NCI-H510A (cell line): ENCODE measurements at regions not wholly inside any gene's neighbourhood (a gene's known extent, or its start where the extent isn't known, plus 50 kb on each side); places are given as distances from the start of the nearest gene placed in this dataset.

Experiments
- DNase-seq: peaks from one replicate; lab custom pipeline; 2025; lab: John Stamatoyannopoulos, UW

GRCh38 chr12:102781117-102781516 lies 135.9 kb downstream of the PAH start:
- DNase-seq, result no peak

GRCh38 chr12:102776041-102776440 lies 141.0 kb downstream of the PAH start:
- no peak for DNase-seq

GRCh38 chr12:102769323-102769916 lies 147.6 kb downstream of the PAH start:
- DNase-seq, result peak; percentile 17

GRCh38 chr12:102766961-102767360 lies 150.1 kb downstream of the PAH start:
- no peak for DNase-seq

- no peak for DNase-seq
These were observed 151.3 kb downstream of the PAH start for GRCh38 chr12:102765736-102766135.

GRCh38 chr12:102763471-102763870 lies 153.6 kb downstream of the PAH start:
- no peak for DNase-seq

GRCh38 chr12:102763061-102763460 lies 154.0 kb downstream of the PAH start:
- no peak for DNase-seq

GRCh38 chr12:102760322-102760721 lies 156.7 kb downstream of the PAH start:
- no peak for DNase-seq

- DNase-seq, result no peak
These were observed 157.6 kb downstream of the PAH start for GRCh38 chr12:102759466-102759865.

GRCh38 chr12:102757882-102758226 lies 159.2 kb downstream of the PAH start:
- DNase-seq, result no peak

GRCh38 chr12:102757154-102757881 lies 159.7 kb downstream of the PAH start:
- no peak for DNase-seq

- no peak for DNase-seq
These were observed 160.5 kb downstream of the PAH start for GRCh38 chr12:102756530-102756929.

- no peak for DNase-seq
These were observed 161.8 kb downstream of the PAH start for GRCh38 chr12:102755266-102755665.

- DNase-seq, result no peak
These were observed 163.2 kb downstream of the PAH start for GRCh38 chr12:102753802-102754201.

GRCh38 chr12:102748704-102749103 lies 168.3 kb downstream of the PAH start:
- DNase-seq, result no peak

GRCh38 chr12:102746963-102747362 lies 170.1 kb downstream of the PAH start:
- DNase-seq, result no peak

GRCh38 chr12:102745971-102746600 lies 171.0 kb downstream of the PAH start:
- no peak for DNase-seq

GRCh38 chr12:102741196-102741595 lies 175.8 kb downstream of the PAH start:
- DNase-seq, result no peak

GRCh38 chr12:102740141-102740955 lies 176.7 kb downstream of the PAH start:
- no peak for DNase-seq

GRCh38 chr12:102736328-102736727 lies 180.7 kb downstream of the PAH start:
- DNase-seq, result no peak

- no peak for DNase-seq
These were observed 181.9 kb downstream of the PAH start for GRCh38 chr12:102735104-102735503.

GRCh38 chr12:102730996-102731395 lies 186.0 kb downstream of the PAH start:
- DNase-seq, result no peak
